Ramos (cell line): ENCODE measurements at regions not wholly inside any gene's neighbourhood (a gene's known extent, or its start where the extent isn't known, plus 50 kb on each side); places are given as distances from the start of the nearest gene placed in this dataset.
"Not testable (repeated sequence)": the region's sequence is repeated elsewhere in the genome, so short reads cannot be mapped to it uniquely, and the experiment has no call there.

Experiments used
- in situ Hi-C: fragments of 300-500 bp; cut with MboI; formaldehyde crosslinking; loops from one replicate; pipeline ENCODE4 v1.14.3; 2022; ENCODE audit warnings: low sequenced_read_pairs; ENCODE audit not compliant: unreplicated experiment

- in situ Hi-C loops = no loop called here
Measured at GRCh38 chr13:79898996-79899395, 418.0 kb downstream of the NDFIP2 start.

- in situ Hi-C loops = no loop called here
Measured at GRCh38 chr13:79898202-79898826, 417.4 kb downstream of the NDFIP2 start.

- in situ Hi-C loops = no loop called here
Measured at GRCh38 chr13:79896851-79897250, 415.9 kb downstream of the NDFIP2 start.

- in situ Hi-C loops = no loop called here
Measured at GRCh38 chr13:79895416-79895815, 414.5 kb downstream of the NDFIP2 start.

- in situ Hi-C loops = not testable (repeated sequence)
Measured at GRCh38 chr13:79887278-79887677, 406.3 kb downstream of the NDFIP2 start.

- in situ Hi-C loops = no loop called here
Measured at GRCh38 chr13:79886601-79887000, 405.6 kb downstream of the NDFIP2 start.

- in situ Hi-C loops = no loop called here
Measured at GRCh38 chr13:79884890-79885289, 403.9 kb downstream of the NDFIP2 start.

GRCh38 chr13:79883216-79883615 is 402.3 kb downstream of the NDFIP2 start:
- in situ Hi-C loops = no loop called here

GRCh38 chr13:79880818-79881217 is 399.9 kb downstream of the NDFIP2 start:
- in situ Hi-C loops = no loop called here

- in situ Hi-C loops = no loop called here
Measured at GRCh38 chr13:79874396-79875360, 393.7 kb downstream of the NDFIP2 start.

- in situ Hi-C loops = no loop called here
Measured at GRCh38 chr13:79871594-79871993, 390.6 kb downstream of the NDFIP2 start.

GRCh38 chr13:79870766-79871165 is 389.8 kb downstream of the NDFIP2 start:
- in situ Hi-C loops = no loop called here

- in situ Hi-C loops = no loop called here
Measured at GRCh38 chr13:79870123-79870522, 389.2 kb downstream of the NDFIP2 start.

- in situ Hi-C loops = no loop called here
Measured at GRCh38 chr13:79869326-79869725, 388.4 kb downstream of the NDFIP2 start.

GRCh38 chr13:79867254-79867653 is 386.3 kb downstream of the NDFIP2 start:
- in situ Hi-C loops = no loop called here

- in situ Hi-C loops = no loop called here
Measured at GRCh38 chr13:79866436-79866835, 385.5 kb downstream of the NDFIP2 start.

- in situ Hi-C loops = no loop called here
Measured at GRCh38 chr13:79862515-79862914, 381.6 kb downstream of the NDFIP2 start.

GRCh38 chr13:79861731-79862130 is 380.8 kb downstream of the NDFIP2 start:
- in situ Hi-C loops = no loop called here

GRCh38 chr13:79860791-79861190 is 379.8 kb downstream of the NDFIP2 start:
- in situ Hi-C loops = no loop called here

GRCh38 chr13:79859756-79860155 is 378.8 kb downstream of the NDFIP2 start:
- in situ Hi-C loops = no loop called here

GRCh38 chr13:79853251-79853650 is 372.3 kb downstream of the NDFIP2 start:
- in situ Hi-C loops = no loop called here
